GM18951 (cell line): ENCODE measurements at regions not wholly inside any gene's neighbourhood (a gene's known extent, or its start where the extent isn't known, plus 50 kb on each side); places are given as distances from the start of the nearest gene placed in this dataset.

Experiments used
- POLR2A ChIP-seq: IDR thresholded peaks from 4 replicates; pipeline ENCODE4 v1.6.1; 2011; ENCODE audit warnings: mild to moderate bottlenecking; ENCODE audit not compliant: insufficient read length, insufficient read depth; ENCODE audit errors: extremely low read depth
- in situ Hi-C: fragments of 300-500 bp; cut with MboI; formaldehyde crosslinking; loops from one replicate; pipeline ENCODE4 v1.12.0; 2022; ENCODE audit warnings: low sequenced_read_pairs, mixed read lengths, inconsistent platforms; ENCODE audit not compliant: unreplicated experiment

DNA sequence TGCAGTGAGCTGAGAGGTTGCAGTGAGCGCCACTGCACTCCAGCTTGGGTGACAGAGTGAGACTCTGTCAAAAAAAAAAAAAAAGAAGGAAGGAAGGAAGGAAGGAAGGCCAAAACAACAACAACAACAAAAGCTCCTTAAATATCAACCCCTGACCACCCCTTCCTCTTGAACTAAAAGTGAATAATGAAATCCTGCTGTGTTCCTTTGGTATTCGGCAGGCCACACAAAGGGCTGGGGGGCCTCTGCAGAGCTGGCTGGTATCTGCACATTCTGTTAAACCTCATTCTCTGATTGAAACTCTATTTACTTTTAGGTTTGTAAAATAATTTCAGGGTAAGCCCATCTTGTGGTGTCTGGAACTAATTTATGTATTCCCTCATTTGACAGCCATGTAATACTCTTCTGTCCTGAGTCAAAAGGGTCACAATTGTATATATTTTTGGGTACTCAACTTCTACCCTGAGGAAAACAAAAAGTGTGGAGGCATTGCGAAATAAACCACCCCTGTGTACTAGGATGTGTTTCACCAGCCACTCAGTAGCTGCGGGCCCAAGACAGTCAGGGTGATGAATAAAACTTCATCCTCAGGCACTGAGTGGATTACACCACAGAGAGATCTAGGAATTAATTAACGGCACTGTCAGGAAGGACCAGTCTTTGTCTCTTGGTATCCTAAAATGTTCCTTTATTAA, 446.4 kb upstream of the PFKP start:
- in situ Hi-C loops: no loop called here
- no peak for TF ChIP-seq POLR2A

DNA sequence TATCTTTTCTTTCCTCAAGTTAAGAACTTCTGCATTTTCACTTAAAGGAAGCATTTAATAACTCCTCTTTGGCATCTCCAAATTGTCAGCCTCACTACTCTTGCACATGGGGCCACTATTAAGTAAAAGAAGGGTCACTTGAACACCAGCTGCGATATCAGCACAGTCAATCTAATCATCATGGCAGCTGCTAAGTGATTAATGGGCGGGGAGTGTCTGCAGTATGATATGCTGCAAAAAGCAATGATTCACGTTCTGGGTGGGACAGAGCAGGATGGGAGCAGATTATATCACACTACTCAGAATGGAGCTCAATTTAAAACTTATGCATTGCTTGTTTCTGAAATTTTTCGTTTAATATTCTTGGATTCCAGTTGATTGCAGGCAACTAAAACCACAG, 447.4 kb upstream of the PFKP start:
- in situ Hi-C loops: no loop called here
- TF ChIP-seq POLR2A: no peak

DNA sequence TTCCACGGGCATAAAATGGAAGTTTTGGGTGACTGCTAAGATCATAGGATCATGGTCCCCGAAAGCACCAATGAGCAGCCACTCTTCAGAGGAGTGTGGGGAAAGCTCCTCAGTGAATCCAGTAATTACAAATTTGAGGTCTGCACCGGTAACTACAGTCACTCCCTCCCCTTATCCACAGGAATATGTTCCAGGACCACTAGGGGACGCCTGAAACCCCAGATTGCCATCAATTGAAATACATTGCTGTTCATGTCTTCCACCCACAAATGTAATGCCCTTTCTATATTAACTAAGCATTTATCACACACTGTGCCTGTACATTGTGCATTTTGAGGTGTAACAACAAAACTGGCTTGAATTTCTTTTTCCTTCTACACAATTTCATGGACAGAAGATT, 447.9 kb upstream of the PFKP start:
- in situ Hi-C loops: no loop called here
- TF ChIP-seq POLR2A: no peak

DNA sequence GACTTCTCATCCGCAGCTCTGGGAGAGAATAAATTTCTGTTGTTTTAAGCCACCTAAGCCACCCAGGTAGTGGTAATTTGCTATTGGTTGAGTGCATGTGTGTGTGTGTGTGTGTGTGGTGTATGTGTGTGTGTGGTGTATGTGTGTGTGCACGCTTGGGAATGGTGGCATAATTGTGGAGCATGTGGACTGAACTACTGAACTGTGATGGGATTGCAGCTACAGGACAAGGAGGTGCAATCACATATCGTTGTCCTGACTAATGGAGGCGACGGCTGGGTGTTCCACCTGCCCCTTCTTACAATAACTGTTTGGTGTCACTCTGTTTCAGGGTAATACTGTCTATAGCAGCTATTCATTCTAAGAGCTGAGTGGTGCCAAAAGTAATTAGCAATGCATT, 448.7 kb upstream of the PFKP start:
- in situ Hi-C loops: no loop called here

DNA sequence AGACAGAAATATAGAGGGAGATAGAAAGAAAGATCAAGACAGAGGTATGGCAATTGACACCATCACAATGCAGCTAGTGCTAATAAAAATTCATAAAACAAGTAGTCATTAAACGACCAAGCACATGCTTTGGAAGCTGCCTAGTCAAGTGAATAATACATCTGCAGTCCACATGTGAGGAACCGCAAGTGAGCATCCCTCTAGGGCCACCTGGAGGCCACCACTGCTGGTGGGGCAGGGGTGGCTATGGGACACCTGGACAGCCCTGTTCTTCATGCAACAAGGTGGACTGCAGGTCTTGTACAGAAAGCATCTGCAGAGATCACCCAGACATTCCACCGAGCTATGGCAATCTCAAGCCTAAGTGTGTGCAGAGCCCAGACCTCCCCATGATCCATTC, 451.1 kb upstream of the PFKP start:
- no peak for TF ChIP-seq POLR2A
- in situ Hi-C loops: no loop called here

More for the DNA sequence above, 448.7 kb upstream of the PFKP start:
- no peak for TF ChIP-seq POLR2A

DNA sequence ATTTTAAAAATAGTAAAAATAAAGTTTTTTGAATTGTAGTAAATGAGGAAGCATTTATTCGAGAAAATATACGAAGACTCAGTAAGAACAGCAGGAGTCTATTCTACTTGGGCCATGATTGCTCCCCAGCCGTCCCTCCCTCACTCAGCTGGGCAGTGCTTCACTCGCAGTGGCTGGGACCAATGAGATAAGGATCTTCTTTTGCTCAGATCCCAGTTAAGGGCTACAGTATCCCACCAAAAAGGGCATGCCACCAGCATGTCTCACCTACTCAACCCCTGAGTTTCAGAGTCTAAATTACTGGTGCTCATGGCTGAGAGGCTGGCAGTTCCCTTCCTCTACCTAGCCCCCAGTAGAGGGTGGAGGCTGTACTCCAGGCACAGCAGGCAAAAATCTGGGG, 455.7 kb upstream of the PFKP start:
- no peak for TF ChIP-seq POLR2A
- in situ Hi-C loops: no loop called here

DNA sequence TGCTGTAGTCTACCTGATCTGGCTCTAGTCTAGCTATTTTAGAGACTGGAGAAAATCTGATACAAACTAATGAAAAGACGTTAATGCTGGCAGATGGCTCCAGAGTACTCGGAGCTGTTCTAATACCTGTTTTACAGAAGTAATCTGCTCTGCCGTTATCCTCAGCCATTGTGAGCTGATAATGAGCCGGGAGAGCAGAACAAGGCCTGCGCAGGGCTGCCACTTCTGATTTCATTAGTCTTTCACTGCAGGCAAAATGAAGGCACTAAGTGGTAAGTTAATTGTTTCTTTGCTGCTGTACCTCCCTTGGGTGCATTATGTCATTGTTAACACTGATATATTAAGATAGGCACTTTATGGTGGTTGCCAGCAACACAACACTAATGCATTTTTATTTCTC, 456.4 kb upstream of the PFKP start:
- in situ Hi-C loops: no loop called here
- TF ChIP-seq POLR2A: no peak

DNA sequence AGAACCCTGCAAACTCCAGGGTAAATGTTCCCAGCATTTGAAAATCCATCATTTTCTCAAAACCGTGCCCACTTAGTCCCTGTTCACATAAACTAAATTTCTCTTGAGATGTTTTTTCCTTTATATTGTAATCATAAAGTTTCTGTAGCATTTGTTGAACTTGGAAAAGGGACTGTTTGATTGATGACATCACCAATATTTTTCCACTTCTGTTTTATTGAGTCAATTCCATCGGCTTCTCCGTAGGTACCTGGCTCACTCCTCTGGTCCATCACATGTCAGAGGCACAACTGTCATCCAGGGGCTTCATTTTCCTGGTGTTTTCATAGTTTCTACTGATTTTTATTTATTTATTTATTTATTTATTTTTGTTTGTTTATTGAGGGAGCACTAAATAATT, 462.5 kb upstream of the PFKP start:
- no peak for TF ChIP-seq POLR2A
- in situ Hi-C loops: no loop called here

DNA sequence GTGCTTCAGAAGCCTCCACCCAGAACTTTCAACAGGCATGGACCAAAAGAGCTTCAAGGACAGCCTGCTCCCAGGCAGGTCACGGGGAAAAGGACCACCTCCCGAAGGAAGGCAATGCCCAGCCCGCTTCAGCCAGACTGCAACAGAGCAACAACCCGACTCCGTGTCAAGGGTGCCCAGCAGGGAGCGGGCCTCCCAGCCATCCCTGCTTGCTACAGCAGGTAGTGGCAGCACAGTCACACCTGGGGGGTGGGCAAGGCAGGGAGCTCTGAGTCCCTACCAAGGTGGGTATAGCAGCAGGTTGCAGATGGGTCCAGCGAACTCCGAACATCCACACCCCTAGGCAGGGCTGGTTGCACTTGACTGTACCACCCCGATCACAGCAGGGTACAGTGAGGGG, 467.8 kb upstream of the PFKP start:
- no peak for TF ChIP-seq POLR2A

DNA sequence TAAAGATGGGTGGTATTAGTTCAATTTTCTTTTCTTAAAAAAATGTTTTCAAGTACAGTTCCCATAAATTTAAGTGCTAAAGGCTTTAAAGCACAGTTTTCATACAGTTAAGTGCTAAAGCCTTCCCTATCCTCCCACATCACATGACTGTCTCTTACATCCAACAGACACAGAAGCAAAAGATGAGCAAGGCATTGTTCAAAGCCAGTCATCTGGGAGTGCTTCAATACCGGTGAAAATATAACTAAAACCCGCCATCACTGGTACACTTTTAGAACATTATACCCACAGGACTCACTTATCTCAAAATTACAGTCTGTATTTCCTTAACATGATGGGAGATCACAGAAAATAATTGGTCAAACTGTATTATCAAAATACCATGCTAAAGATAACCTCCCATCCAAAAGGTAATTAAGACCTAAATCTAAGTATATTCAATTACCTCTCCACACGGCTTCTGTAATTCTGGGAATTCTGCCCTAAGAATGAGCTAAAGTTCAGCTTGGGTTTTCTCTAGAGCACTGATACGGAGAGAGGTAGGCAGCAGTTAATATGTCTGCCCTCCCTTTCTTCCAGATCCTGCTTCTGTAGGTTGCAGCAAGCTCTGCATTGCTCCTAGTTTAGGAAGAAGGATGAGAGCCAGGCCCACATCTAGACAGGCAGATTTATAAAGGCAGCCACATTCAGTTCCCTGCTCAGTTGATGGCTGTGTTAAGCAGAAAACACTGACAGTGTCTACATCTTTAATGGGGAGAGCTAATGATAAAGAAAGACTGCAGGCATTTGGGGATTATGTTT, 474.8 kb upstream of the PFKP start:
- in situ Hi-C loops: no loop called here
- TF ChIP-seq POLR2A: no peak

More for the DNA sequence above, 467.8 kb upstream of the PFKP start:
- in situ Hi-C loops: no loop called here

DNA sequence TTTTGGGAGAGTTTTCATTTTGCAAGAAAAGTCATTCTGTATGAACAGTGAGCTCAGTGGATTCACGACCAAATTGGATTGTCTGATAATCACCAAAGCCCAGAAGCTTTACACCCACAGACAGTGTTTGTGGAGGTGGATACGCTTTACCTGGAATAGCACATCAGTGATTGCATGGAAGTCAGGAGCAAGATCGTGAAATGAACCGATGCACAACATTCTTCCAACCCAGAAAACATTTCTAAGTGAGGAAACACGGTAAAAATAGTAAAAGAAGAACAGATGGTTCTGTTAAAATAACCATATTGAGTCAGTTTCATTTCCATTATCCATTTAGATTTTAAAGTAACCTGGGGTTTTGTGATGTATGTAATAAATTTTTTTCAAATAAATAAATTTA, 478.2 kb upstream of the PFKP start:
- in situ Hi-C loops: no loop called here
- no peak for TF ChIP-seq POLR2A

DNA sequence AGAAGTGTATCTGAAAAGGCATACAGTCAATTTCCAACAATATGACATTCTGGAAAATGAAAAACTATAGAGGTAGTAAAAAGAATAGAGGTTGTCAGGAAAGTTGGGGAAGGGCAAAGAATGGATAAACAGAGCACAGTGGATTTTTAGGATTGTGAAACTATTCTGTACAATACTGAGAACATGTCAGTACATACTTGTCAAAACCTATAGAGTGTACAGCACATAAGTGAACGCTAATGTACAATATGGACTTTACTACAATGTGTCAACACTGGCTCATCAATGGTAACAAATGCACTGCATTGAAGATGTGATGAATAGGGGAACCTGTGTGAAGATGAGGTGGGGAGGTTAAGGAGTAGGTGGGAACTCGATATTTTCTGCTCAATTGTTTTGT, 483.0 kb upstream of the PFKP start:
- TF ChIP-seq POLR2A: no peak

DNA sequence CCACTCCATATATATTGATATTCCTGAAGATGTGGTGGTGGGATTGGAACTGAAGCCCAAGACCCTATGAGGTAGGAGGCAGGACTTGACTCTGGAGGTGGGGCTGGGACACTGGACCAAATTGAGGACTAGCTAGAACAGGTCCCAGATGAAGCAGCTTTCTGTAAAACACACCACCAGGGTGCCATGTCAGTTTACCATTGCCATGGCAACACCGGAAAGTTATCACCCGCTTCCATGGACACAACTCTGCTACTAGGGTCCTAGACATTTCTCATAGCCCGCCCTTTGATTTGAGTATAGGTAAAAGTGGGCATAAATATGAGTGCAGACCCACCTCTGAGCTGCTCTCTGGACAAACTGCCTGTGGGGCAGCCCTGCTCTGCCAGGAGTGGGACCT, 490.5 kb upstream of the PFKP start:
- no peak for TF ChIP-seq POLR2A
- in situ Hi-C loops: no loop called here

More for the DNA sequence above, 483.0 kb upstream of the PFKP start:
- in situ Hi-C loops: no loop called here

DNA sequence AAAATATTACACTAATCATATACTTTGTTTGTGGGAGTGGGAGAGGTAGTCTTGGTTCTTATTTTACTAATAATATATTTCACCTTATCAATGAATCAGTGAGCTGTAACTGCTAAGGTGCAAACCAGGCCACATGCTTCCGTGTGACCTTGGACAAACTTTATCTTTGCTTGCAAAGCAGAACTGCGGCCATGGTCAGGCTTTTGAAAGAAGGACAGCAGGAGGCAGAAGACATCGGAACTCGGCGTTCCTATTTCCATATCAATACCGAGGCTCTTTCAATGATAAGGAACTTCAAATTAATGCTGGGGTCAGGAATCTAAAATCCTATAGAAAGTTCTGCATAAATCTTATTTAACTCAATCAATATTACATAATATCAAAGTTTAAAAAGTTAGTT, 491.9 kb upstream of the PFKP start:
- in situ Hi-C loops: no loop called here
- no peak for TF ChIP-seq POLR2A
